ENCODE measurements at regions not wholly inside any gene's neighbourhood (a gene's known extent, or its start where the extent isn't known, plus 50 kb on each side); places are given as distances from the start of the nearest gene placed in this dataset.

DNA sequence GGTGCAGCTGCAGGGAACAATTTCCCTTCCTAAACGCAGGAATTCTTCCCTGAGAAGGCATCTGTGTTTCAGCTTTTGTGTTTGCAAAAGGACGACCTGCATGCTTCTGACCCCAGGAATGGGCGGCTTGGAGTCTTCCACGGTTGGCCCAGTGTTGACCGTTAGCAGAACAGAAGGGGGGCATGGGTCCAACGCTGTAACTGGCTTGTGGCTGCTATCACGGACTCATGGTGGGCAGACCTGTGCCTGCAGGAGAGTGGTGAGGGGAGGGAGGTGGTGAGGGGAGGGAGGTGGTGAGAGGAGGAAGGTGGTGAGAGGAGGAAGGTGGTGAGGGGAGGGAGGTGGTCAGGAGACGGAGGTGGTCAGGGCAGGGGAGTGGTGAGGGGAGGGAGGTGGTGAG is 388.6 kb upstream of the IRX4 start:
- Mint-ChIP-seq H3K9me3 (peaks cover 3% of the 10 kb centered on the region), H3K36me3 (no peaks in the 10 kb centered on the region), H3K27me3 (ENCODE audit: insufficient read depth, low read depth) (peaks cover 2% of the 10 kb centered on the region), H3K4me1 (peaks cover 15% of the 10 kb centered on the region), H3K27ac (no peak overlapping the region), H3K4me3 (no peak overlapping the region)
- Histone ChIP-seq H3K4me3 (no peak overlapping the region), H3K36me3 (no peaks in the 10 kb centered on the region), H3K4me1 (peaks cover 6% of the 10 kb centered on the region), H2AFZ (replicated peaks) (peak overlapping the region; percentile 40), H3K9me3 (ENCODE audit: low read depth) (no peaks in the 10 kb centered on the region), H4K20me1 (ENCODE audit: low read depth) (no peaks in the 10 kb centered on the region), H3K79me2 (ENCODE audit: low read depth) (no peaks in the 10 kb centered on the region), H3K27ac (no peak overlapping the region), H3K4me2 (no peak overlapping the region), H3K27me3 (no peaks in the 10 kb centered on the region), H3F3A (ENCODE audit: low read depth) (no peaks in the 10 kb centered on the region), H3K9ac (no peak overlapping the region)
- no peak for DNase-seq (ENCODE audit: low spot score)
- TF ChIP-seq EZH2phosphoT487 (IDR thresholded peaks at IDR 0.05) (no peak), EZH2 (IDR thresholded peaks at IDR 0.05) (no peak)
- TF ChIP-seq, protein P1, sequence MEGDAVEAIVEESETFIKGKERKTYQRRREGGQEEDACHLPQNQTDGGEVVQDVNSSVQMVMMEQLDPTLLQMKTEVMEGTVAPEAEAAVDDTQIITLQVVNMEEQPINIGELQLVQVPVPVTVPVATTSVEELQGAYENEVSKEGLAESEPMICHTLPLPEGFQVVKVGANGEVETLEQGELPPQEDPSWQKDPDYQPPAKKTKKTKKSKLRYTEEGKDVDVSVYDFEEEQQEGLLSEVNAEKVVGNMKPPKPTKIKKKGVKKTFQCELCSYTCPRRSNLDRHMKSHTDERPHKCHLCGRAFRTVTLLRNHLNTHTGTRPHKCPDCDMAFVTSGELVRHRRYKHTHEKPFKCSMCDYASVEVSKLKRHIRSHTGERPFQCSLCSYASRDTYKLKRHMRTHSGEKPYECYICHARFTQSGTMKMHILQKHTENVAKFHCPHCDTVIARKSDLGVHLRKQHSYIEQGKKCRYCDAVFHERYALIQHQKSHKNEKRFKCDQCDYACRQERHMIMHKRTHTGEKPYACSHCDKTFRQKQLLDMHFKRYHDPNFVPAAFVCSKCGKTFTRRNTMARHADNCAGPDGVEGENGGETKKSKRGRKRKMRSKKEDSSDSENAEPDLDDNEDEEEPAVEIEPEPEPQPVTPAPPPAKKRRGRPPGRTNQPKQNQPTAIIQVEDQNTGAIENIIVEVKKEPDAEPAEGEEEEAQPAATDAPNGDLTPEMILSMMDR (IDR thresholded peaks at IDR 0.05) = no peak

DNA sequence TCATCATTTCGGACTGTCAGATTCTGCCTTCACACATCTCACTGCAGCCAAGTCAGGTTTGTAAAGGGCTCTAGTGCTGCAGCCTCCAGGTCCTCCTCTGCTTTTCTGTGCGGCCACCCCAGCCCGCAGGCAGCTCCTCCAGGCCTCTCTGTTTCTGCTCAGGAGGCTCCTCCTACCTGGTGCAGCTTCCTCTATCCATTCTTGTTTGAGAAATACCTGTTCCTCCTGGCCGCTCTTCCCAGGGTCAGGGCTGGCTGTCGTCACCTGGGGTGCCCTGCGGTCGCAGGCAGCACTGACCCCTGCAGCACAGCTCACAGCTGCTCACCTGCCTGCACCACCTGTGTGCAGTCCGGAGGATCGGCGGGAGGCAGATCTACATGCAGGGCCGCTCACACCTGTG is 387.7 kb upstream of the IRX4 start:
- no peak for TF ChIP-seq EZH2phosphoT487 (IDR thresholded peaks at IDR 0.05)
- TF ChIP-seq, protein P1 (IDR thresholded peaks at IDR 0.05) = no peak
- TF ChIP-seq EZH2 (IDR thresholded peaks at IDR 0.05) = no peak
- DNase-seq (ENCODE audit: low spot score) = no peak

DNA sequence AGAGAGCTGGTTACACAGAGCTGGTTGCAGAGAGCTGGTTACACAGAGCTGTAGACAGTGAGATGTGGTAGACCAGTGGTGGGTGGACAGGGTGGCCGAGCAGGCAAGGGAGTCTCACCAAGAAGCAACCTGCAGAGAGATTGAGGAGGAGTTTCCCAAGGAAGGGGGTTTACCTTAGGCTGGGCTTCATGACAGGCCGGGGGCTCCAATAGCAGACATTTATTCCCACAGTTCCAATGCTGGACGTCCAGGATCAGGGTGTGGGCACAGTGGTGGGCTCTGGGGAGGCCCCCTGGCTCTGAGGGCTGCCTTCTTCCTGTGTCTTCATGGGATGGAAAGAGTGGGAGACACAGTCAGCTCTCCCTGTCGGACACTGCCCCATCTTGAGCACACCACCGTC is 386.9 kb upstream of the IRX4 start:
- Histone ChIP-seq H3K27ac (no peak overlapping the region), H3K79me2 (ENCODE audit: low read depth) (no peaks in the 10 kb centered on the region), H3F3A (ENCODE audit: low read depth) (no peaks in the 10 kb centered on the region), H3K36me3 (no peaks in the 10 kb centered on the region), H2AFZ (replicated peaks) (no peak overlapping the region), H3K4me2 (no peak overlapping the region), H3K9me3 (ENCODE audit: low read depth) (no peaks in the 10 kb centered on the region), H4K20me1 (ENCODE audit: low read depth) (no peaks in the 10 kb centered on the region), H3K4me3 (no peak overlapping the region), H3K27me3 (no peaks in the 10 kb centered on the region), H3K4me1 (peaks cover 6% of the 10 kb centered on the region), H3K9ac (no peak overlapping the region)
- peaks cover 15% of the 10 kb centered on the region for H3K4me1 Mint-ChIP-seq
- TF ChIP-seq EZH2phosphoT487 (IDR thresholded peaks at IDR 0.05) (no peak), EZH2 (IDR thresholded peaks at IDR 0.05) (no peak)
- TF ChIP-seq, protein P1 (IDR thresholded peaks at IDR 0.05) = no peak
- H3K9me3 Mint-ChIP-seq = peaks cover 3% of the 10 kb centered on the region
- no peak for DNase-seq (ENCODE audit: low spot score)
- no peaks in the 10 kb centered on the region for H3K36me3 Mint-ChIP-seq
- H3K27ac Mint-ChIP-seq = no peak overlapping the region
- no peak overlapping the region for H3K4me3 Mint-ChIP-seq
- peaks cover 2% of the 10 kb centered on the region for H3K27me3 Mint-ChIP-seq (ENCODE audit: insufficient read depth, low read depth)

More for the DNA sequence above, 387.7 kb upstream of the IRX4 start:
- peaks cover 3% of the 10 kb centered on the region for H3K9me3 Mint-ChIP-seq
- peaks cover 15% of the 10 kb centered on the region for H3K4me1 Mint-ChIP-seq
- no peak overlapping the region for H3K4me3 ChIP-seq
- H3K4me1 ChIP-seq = peaks cover 6% of the 10 kb centered on the region
- H3F3A ChIP-seq (ENCODE audit: low read depth) = no peaks in the 10 kb centered on the region
- H3K27me3 ChIP-seq = no peaks in the 10 kb centered on the region
- H3K27ac Mint-ChIP-seq = no peak overlapping the region
- H3K79me2 ChIP-seq (ENCODE audit: low read depth) = no peaks in the 10 kb centered on the region
- H2AFZ ChIP-seq (replicated peaks) = no peak overlapping the region
- no peak overlapping the region for H3K27ac ChIP-seq
- no peak overlapping the region for H3K4me3 Mint-ChIP-seq
- H3K4me2 ChIP-seq = no peak overlapping the region
- H3K27me3 Mint-ChIP-seq (ENCODE audit: insufficient read depth, low read depth) = peaks cover 2% of the 10 kb centered on the region
- no peaks in the 10 kb centered on the region for H3K36me3 ChIP-seq
- H3K9me3 ChIP-seq (ENCODE audit: low read depth) = no peaks in the 10 kb centered on the region
- H4K20me1 ChIP-seq (ENCODE audit: low read depth) = no peaks in the 10 kb centered on the region
- H3K36me3 Mint-ChIP-seq = no peaks in the 10 kb centered on the region
- no peak overlapping the region for H3K9ac ChIP-seq

All from neural progenitor cell (in vitro differentiated cells).